Heart right ventricle (tissue), 16 donors: ENCODE measurements at regions not wholly inside any gene's neighbourhood (a gene's known extent, or its start where the extent isn't known, plus 50 kb on each side); places are given as distances from the start of the nearest gene placed in this dataset.

Experiments used
- ATAC-seq, 8 donors: fragments of 200-7000 bp; cut with Tn5 transposase; one replicate each; pipeline ENCODE4 v1.9.1; 2020; ENCODE audit warnings: mild to moderate bottlenecking in 8 of 8, moderate library complexity in 8 of 8, moderate number of reproducible peaks in 1 of 8
- DNase-seq, 2 donors: peaks; one replicate each; pipeline ENCODE4 v3.0.0-alpha.2; 2020
- H3K27ac ChIP-seq, 10 donors: fragments of 200-600 bp; sonication (generic) in 2 of 10; one replicate each; pipeline versions ENCODE4 v1.5.0 to v1.8.0; 2020 to 2022; ENCODE audit warnings: mild to moderate bottlenecking in 3 of 10
- H3K27me3 ChIP-seq, 7 donors: fragments of 200-600 bp; one replicate each; pipeline ENCODE4 v1.8.0; 2021 to 2022; ENCODE audit warnings: mild to moderate bottlenecking in 2 of 7
- H3K36me3 ChIP-seq, 9 donors: fragments of 200-600 bp; sonication (generic) in 1 of 9; one replicate each; pipeline versions ENCODE4 v1.5.0 to v1.8.0; 2020 to 2022; ENCODE audit warnings: mild to moderate bottlenecking in 2 of 9
- H3K4me1 ChIP-seq, 9 donors: fragments of 200-600 bp; sonication (generic) in 1 of 9; one replicate each; pipeline versions ENCODE4 v1.5.0 to v1.8.0; 2020 to 2022; ENCODE audit warnings: mild to moderate bottlenecking in 4 of 9
- H3K4me3 ChIP-seq, 10 donors: fragments of 200-600 bp; sonication (generic) in 2 of 10; one replicate each; pipeline versions ENCODE4 v1.5.0 to v1.8.0; 2020 to 2022; ENCODE audit warnings: mild to moderate bottlenecking in 7 of 10, moderate library complexity in 2 of 10
- H3K9me3 ChIP-seq, 11 donors: fragments of 200-600 bp in 10 of 11; sonication (generic) in 2 of 11; one replicate each; pipeline versions ENCODE4 v1.5.0 to v1.8.0; 2013 to 2022; ENCODE audit warnings: mild to moderate bottlenecking in 2 of 11, control low read depth in 1 of 11, moderate library complexity in 1 of 11
- CTCF ChIP-seq, 9 donors: fragments of 200-600 bp; sonication (generic) in 2 of 9; IDR thresholded peaks; one replicate each; pipeline versions ENCODE4 v1.5.0 to v1.8.0; 2021 to 2022; ENCODE audit warnings: antibody characterized with exemption in 9 of 9, mild to moderate bottlenecking in 5 of 9, moderate library complexity in 1 of 9
- WGBS, 2 donors: extraction: QIAGEN DNeasy Blood & Tissue Kit; methylation state at CpG; one replicate each; pipeline ENCODE4 v1.1.7; 2013; ENCODE audit warnings: inconsistent platforms in 1 of 2; 5-methylcytosine and 5-hydroxymethylcytosine counted together
- intact Hi-C, 10 donors: fragments of 100-400 bp; cut with DNase I; formaldehyde crosslinking; loops; one replicate each; pipeline versions ENCODE4 v1.11.1 to v1.14.2; 2022
- donor health status: Arrhythmogenic right ventricular cardiomyopathy.
- donor health status: ischemic (EF 13 %, LVEDD 7.1; RV severe dilation, severe dysfunction).
- donor health status: healthy with polysubstance abuse.
- donor health status: DM: no; HTN: yes; CAD: no.
- donor health status: DM: no; HTN: no; CAD: no.
- donor health status: ischemic (EF 25% LVEDD 6.9; RV normal size, moderate dysfunction).
- donor health status: ischemic (EF 25% LVEDD 5.7; RV mildly dilated, moderate dysfunction).
- donor health status: healthy.
- donor health status: DM: yes; HTN: yes; CAD: no.
- donor health status: Ischemic cardiomyopathy.
- donor health status: ischemic (EF 35%, LVEDD 5.7; RV mildly dilated, moderate dysfunction).
- donor health status: nonischemic (EF 11% LVEDD 7.7; RV severe dilation, severe dysfunction).
- donor health status: DM: yes; HTN: yes; CAD: no.
- donor health status: PGD.
- donor health status: ischemic (EF 29% LVEDD 5.4; RV normal size, mild dysfunction).
- donor health status: nonischemic (EF 23%, LVEDD 6.1; RV moderate dilation, normal function).

GRCh38 chr6:139973669-139974344 is 599.4 kb upstream of the CITED2 start:
- H3K36me3 ChIP-seq: no peaks in the 10 kb centered on the region
- intact Hi-C loops: loop anchor here in 3 of 10 donors (5.0 to 10.0 kb wide), 3 partner anchors 101 to 599 kb away; partner anchors contain the start of gene CITED2 (in 1 of the 3)
- no peaks in the 10 kb centered on the region for H3K27me3 ChIP-seq
- ATAC-seq (peak in 7 of 8 donors; percentile 76 to 95 (median 88)), DNase-seq (no peak)
- peak overlapping the region; percentile 11 to 85 (median 65) for H3K27ac ChIP-seq
- peaks cover 0 to 31% (median 20%) of the 10 kb centered on the region in 9 donors for H3K4me1 ChIP-seq
- 10 to 19% methylated on average over 3 of the region's 3 CpGs for WGBS, 2 donors
- no peaks in the 10 kb centered on the region for H3K9me3 ChIP-seq
- peak overlapping the region in 1 of 10 donors; percentile 0 for H3K4me3 ChIP-seq
- no peak for TF ChIP-seq CTCF (IDR thresholded peaks at IDR 0.05)

- H3K4me1 ChIP-seq: peaks cover 0 to 20% (median 14%) of the 10 kb centered on the region in 9 donors
- intact Hi-C loops: loop anchor here in 3 of 10 donors (5.0 to 10.0 kb wide), 3 partner anchors 103 to 597 kb away; partner anchors contain the start of gene CITED2 (in 1 of the 3)
- H3K36me3 ChIP-seq: no peaks in the 10 kb centered on the region
- no peaks in the 10 kb centered on the region for H3K27me3 ChIP-seq
- WGBS, 2 donors: 93 to 94% methylated on average over 2 of the region's 2 CpGs
- no peak overlapping the region for H3K4me3 ChIP-seq
- no peaks in the 10 kb centered on the region for H3K9me3 ChIP-seq
- no peak for ATAC-seq
- DNase-seq: no peak
- no peak overlapping the region for H3K27ac ChIP-seq
- TF ChIP-seq CTCF (IDR thresholded peaks at IDR 0.05): no peak
Measured at GRCh38 chr6:139972116-139972515, 597.7 kb upstream of the CITED2 start.

GRCh38 chr6:139970591-139970991 is 596.1 kb upstream of the CITED2 start:
- no peaks in the 10 kb centered on the region for H3K9me3 ChIP-seq
- TF ChIP-seq CTCF (IDR thresholded peaks at IDR 0.05): no peak
- intact Hi-C loops: loop anchor here in 3 of 10 donors (5.0 to 10.0 kb wide), 3 partner anchors 104 to 596 kb away; partner anchors contain the start of gene CITED2 (in 1 of the 3)
- no peaks in the 10 kb centered on the region for H3K36me3 ChIP-seq
- H3K4me1 ChIP-seq: peaks cover 0 to 28% (median 16%) of the 10 kb centered on the region in 9 donors
- H3K27ac ChIP-seq: no peak overlapping the region
- ATAC-seq: no peak
- no peaks in the 10 kb centered on the region for H3K27me3 ChIP-seq
- no peak overlapping the region for H3K4me3 ChIP-seq
- DNase-seq: no peak
- WGBS, 2 donors: 84 to 96% methylated on average over 1 of the region's 1 CpG

- no peaks in the 10 kb centered on the region for H3K9me3 ChIP-seq
- H3K4me1 ChIP-seq: peaks cover 0 to 29% (median 11%) of the 10 kb centered on the region in 9 donors
- H3K27me3 ChIP-seq: no peaks in the 10 kb centered on the region
- H3K4me3 ChIP-seq: no peak overlapping the region
- no peak overlapping the region for H3K27ac ChIP-seq
- TF ChIP-seq CTCF (IDR thresholded peaks at IDR 0.05): no peak
- no peaks in the 10 kb centered on the region for H3K36me3 ChIP-seq
- intact Hi-C loops: loop anchor here in 3 of 10 donors (10.0 kb wide), 3 partner anchors 203 to 593 kb away; partner anchors contain the start of gene CITED2 (in 1 of the 3)
- ATAC-seq: no peak
- DNase-seq: no peak
Measured at GRCh38 chr6:139967497-139967896, 593.0 kb upstream of the CITED2 start.
